HG03521 (cell line): ENCODE measurements at regions not wholly inside any gene's neighbourhood (a gene's known extent, or its start where the extent isn't known, plus 50 kb on each side); places are given as distances from the start of the nearest gene placed in this dataset.
"Not testable (repeated sequence)": the region's sequence is repeated elsewhere in the genome, so short reads cannot be mapped to it uniquely, and the experiment has no call there.

Experiments
- ATAC-seq: cut with Tn5 transposase; IDR thresholded peaks from one replicate; pipeline ENCODE4 v1.9.1; 2021; ENCODE audit warnings: mild to moderate bottlenecking, moderate library complexity; ENCODE audit not compliant: unreplicated experiment

GRCh38 chr5:5777013-5777412, 354.5 kb downstream of the ICE1 start:
- no peak for ATAC-seq

GRCh38 chr5:5772202-5772601, 349.7 kb downstream of the ICE1 start:
- ATAC-seq: no peak

GRCh38 chr5:5770825-5771224, 348.3 kb downstream of the ICE1 start:
- no peak for ATAC-seq

GRCh38 chr5:5767286-5767928, 344.9 kb downstream of the ICE1 start:
- ATAC-seq: no peak

- ATAC-seq: no peak
Measured at GRCh38 chr5:5765066-5765850, 342.8 kb downstream of the ICE1 start.

GRCh38 chr5:5764246-5764645, 341.8 kb downstream of the ICE1 start:
- ATAC-seq: no peak

- ATAC-seq: no peak
Measured at GRCh38 chr5:5756762-5757161, 334.3 kb downstream of the ICE1 start.

GRCh38 chr5:5755888-5756287, 333.4 kb downstream of the ICE1 start:
- ATAC-seq: peak; percentile 31

GRCh38 chr5:5752844-5753243, 330.4 kb downstream of the ICE1 start:
- peak; percentile 65 for ATAC-seq

GRCh38 chr5:5751987-5752386, 329.5 kb downstream of the ICE1 start:
- no peak for ATAC-seq

- ATAC-seq: peak; percentile 30
Measured at GRCh38 chr5:5751498-5751897, 329.0 kb downstream of the ICE1 start.

- ATAC-seq: no peak
Measured at GRCh38 chr5:5741418-5741817, 318.9 kb downstream of the ICE1 start.

GRCh38 chr5:5739490-5739945, 317.0 kb downstream of the ICE1 start:
- no peak for ATAC-seq

- peak; percentile 65 for ATAC-seq
Measured at GRCh38 chr5:5738797-5739489, 316.5 kb downstream of the ICE1 start.

GRCh38 chr5:5736007-5736406, 313.5 kb downstream of the ICE1 start:
- ATAC-seq: no peak

GRCh38 chr5:5733058-5733457, 310.6 kb downstream of the ICE1 start:
- ATAC-seq: not testable (repeated sequence)

GRCh38 chr5:5726401-5726800, 303.9 kb downstream of the ICE1 start:
- ATAC-seq: no peak

GRCh38 chr5:5721881-5722280, 299.4 kb downstream of the ICE1 start:
- no peak for ATAC-seq

GRCh38 chr5:5719292-5719691, 296.8 kb downstream of the ICE1 start:
- no peak for ATAC-seq

- ATAC-seq: no peak
Measured at GRCh38 chr5:5716665-5717064, 294.2 kb downstream of the ICE1 start.

GRCh38 chr5:5711592-5711991, 289.1 kb downstream of the ICE1 start:
- ATAC-seq: no peak

GRCh38 chr5:5711112-5711511, 288.6 kb downstream of the ICE1 start:
- ATAC-seq: no peak
